ENCODE measurements at regions not wholly inside any gene's neighbourhood (a gene's known extent, or its start where the extent isn't known, plus 50 kb on each side); places are given as distances from the start of the nearest gene placed in this dataset.
A peak's percentile ranks its signal among the peaks of the same experiment; 100 is the strongest.

DNA sequence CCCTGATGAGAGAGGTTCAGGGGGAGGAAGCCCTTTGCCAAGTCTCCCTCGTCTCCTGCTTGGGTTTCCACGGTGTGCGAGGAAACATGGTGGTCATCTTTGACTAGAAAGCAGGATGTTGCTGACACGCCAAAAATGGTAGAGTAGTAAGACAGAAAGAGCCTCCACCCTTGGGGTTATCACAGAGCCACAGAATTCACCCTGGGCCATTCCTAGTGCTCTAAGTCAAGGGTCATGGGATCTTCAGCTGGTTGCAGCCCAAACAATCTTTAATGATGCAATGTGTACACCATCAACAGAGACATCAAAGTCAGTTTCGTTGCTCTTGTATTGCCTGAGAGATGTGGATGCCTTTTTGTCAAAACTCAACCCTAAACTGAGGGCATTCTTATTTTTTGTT lies 201.9 kb downstream of the LY86 start (continued):
- TF ChIP-seq, protein P1, sequence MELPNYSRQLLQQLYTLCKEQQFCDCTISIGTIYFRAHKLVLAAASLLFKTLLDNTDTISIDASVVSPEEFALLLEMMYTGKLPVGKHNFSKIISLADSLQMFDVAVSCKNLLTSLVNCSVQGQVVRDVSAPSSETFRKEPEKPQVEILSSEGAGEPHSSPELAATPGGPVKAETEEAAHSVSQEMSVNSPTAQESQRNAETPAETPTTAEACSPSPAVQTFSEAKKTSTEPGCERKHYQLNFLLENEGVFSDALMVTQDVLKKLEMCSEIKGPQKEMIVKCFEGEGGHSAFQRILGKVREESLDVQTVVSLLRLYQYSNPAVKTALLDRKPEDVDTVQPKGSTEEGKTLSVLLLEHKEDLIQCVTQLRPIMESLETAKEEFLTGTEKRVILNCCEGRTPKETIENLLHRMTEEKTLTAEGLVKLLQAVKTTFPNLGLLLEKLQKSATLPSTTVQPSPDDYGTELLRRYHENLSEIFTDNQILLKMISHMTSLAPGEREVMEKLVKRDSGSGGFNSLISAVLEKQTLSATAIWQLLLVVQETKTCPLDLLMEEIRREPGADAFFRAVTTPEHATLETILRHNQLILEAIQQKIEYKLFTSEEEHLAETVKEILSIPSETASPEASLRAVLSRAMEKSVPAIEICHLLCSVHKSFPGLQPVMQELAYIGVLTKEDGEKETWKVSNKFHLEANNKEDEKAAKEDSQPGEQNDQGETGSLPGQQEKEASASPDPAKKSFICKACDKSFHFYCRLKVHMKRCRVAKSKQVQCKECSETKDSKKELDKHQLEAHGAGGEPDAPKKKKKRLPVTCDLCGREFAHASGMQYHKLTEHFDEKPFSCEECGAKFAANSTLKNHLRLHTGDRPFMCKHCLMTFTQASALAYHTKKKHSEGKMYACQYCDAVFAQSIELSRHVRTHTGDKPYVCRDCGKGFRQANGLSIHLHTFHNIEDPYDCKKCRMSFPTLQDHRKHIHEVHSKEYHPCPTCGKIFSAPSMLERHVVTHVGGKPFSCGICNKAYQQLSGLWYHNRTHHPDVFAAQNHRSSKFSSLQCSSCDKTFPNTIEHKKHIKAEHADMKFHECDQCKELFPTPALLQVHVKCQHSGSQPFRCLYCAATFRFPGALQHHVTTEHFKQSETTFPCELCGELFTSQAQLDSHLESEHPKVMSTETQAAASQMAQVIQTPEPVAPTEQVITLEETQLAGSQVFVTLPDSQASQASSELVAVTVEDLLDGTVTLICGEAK (IDR thresholded peaks at IDR 0.05) = no peak
- TF ChIP-seq, protein P1 (CRISPR knock-in tag; IDR thresholded peaks at IDR 0.05) = no peak
- peak; percentile 86 for TF ChIP-seq C11orf30 (IDR thresholded peaks at IDR 0.05; ENCODE audit: low read depth)
- TF ChIP-seq RFX1 (IDR thresholded peaks at IDR 0.05) = no peak
- peak; percentile 50; the same call in 1 of the 2 replicates for TF ChIP-seq MAFF (IDR thresholded peaks at IDR 0.05; ENCODE audit: low read length)
- TF ChIP-seq GABPB1 (CRISPR knock-in tag; IDR thresholded peaks at IDR 0.05) = no peak
- 0 out of 2 replicates have a peak, but pooled peaks have one; percentile 23 for TF ChIP-seq ZSCAN32 (CRISPR knock-in tag; IDR thresholded peaks at IDR 0.05)
- peak; percentile 76 for TF ChIP-seq MAFG (tag; conservative IDR thresholded peaks at IDR 0.05)
- TF ChIP-seq, protein P2, sequence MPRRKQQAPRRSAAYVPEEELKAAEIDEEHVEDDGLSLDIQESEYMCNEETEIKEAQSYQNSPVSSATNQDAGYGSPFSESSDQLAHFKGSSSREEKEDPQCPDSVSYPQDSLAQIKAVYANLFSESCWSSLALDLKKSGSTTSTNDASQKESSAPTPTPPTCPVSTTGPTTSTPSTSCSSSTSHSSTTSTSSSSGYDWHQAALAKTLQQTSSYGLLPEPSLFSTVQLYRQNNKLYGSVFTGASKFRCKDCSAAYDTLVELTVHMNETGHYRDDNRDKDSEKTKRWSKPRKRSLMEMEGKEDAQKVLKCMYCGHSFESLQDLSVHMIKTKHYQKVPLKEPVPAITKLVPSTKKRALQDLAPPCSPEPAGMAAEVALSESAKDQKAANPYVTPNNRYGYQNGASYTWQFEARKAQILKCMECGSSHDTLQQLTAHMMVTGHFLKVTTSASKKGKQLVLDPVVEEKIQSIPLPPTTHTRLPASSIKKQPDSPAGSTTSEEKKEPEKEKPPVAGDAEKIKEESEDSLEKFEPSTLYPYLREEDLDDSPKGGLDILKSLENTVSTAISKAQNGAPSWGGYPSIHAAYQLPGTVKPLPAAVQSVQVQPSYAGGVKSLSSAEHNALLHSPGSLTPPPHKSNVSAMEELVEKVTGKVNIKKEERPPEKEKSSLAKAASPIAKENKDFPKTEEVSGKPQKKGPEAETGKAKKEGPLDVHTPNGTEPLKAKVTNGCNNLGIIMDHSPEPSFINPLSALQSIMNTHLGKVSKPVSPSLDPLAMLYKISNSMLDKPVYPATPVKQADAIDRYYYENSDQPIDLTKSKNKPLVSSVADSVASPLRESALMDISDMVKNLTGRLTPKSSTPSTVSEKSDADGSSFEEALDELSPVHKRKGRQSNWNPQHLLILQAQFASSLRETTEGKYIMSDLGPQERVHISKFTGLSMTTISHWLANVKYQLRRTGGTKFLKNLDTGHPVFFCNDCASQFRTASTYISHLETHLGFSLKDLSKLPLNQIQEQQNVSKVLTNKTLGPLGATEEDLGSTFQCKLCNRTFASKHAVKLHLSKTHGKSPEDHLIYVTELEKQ (CRISPR knock-in tag; IDR thresholded peaks at IDR 0.05) = no peak
- TF ChIP-seq EHMT2 (IDR thresholded peaks at IDR 0.05) = no peak
- TF ChIP-seq ZNF589 (CRISPR knock-in tag; IDR thresholded peaks at IDR 0.05; ENCODE audit: low read depth) = peak; percentile 34; the same call in 1 of the 2 replicates
- TF ChIP-seq NR4A1 (CRISPR knock-in tag; IDR thresholded peaks at IDR 0.05) = 0 out of 2 replicates have a peak, but pooled peaks have one; percentile 30
- TF ChIP-seq NR4A1 (tag; IDR thresholded peaks at IDR 0.05) = no peak
- TF ChIP-seq, protein P3, sequence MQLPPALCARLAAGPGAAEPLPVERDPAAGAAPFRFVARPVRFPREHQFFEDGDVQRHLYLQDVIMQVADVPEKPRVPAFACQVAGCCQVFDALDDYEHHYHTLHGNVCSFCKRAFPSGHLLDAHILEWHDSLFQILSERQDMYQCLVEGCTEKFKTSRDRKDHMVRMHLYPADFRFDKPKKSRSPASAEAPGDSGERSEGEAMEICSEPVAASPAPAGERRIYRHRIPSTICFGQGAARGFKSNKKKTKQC (CRISPR knock-in tag; IDR thresholded peaks at IDR 0.05) = no peak
- TF ChIP-seq PCBP1 (IDR thresholded peaks at IDR 0.05; ENCODE audit: low read depth, low read length, poor library complexity, severe bottlenecking) = no peak
- TF ChIP-seq, protein P4, sequence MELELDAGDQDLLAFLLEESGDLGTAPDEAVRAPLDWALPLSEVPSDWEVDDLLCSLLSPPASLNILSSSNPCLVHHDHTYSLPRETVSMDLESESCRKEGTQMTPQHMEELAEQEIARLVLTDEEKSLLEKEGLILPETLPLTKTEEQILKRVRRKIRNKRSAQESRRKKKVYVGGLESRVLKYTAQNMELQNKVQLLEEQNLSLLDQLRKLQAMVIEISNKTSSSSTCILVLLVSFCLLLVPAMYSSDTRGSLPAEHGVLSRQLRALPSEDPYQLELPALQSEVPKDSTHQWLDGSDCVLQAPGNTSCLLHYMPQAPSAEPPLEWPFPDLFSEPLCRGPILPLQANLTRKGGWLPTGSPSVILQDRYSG (tag; conservative IDR thresholded peaks at IDR 0.05; ENCODE audit: low read depth) = no peak

Measured in K562 (cell line).